Lung (tissue), 11 donors: ENCODE measurements at regions not wholly inside any gene's neighbourhood (a gene's known extent, or its start where the extent isn't known, plus 50 kb on each side); places are given as distances from the start of the nearest gene placed in this dataset.

Experiments
- ATAC-seq: fragments of 200-7000 bp; cut with Tn5 transposase; one replicate; pipeline ENCODE4 v1.9.1; 2020; ENCODE audit warnings: moderate number of reproducible peaks; ENCODE audit not compliant: insufficient read depth, low FRiP score
- DNase-seq, 3 donors: peaks; one replicate each; pipeline ENCODE4 v3.0.0-alpha.2; 2013 to 2017
- H3K27ac ChIP-seq, 2 donors: one replicate each; pipeline ENCODE4 v1.5.1; 2013; ENCODE audit warnings: mild to moderate bottlenecking in 2 of 2, moderate library complexity in 2 of 2, control low read depth in 1 of 2, inconsistent platforms in 1 of 2, low read depth in 1 of 2, low read length in 1 of 2
- H3K27me3 ChIP-seq, 3 donors: one replicate each; pipeline ENCODE4 v1.5.1; 2013; ENCODE audit warnings: low read length in 2 of 3; ENCODE audit not compliant: control insufficient read depth in 3 of 3, insufficient read depth in 3 of 3
- H3K36me3 ChIP-seq, 4 donors: one replicate each; pipeline ENCODE4 v1.5.1; 2013; ENCODE audit warnings: low read length in 4 of 4, mild to moderate bottlenecking in 1 of 4, moderate library complexity in 1 of 4; ENCODE audit not compliant: control insufficient read depth in 4 of 4, insufficient read depth in 4 of 4
- H3K4me1 ChIP-seq, 5 donors: one replicate each; pipeline ENCODE4 v1.5.1; 2013; ENCODE audit warnings: low read length in 5 of 5, mild to moderate bottlenecking in 2 of 5, moderate library complexity in 1 of 5; ENCODE audit not compliant: control insufficient read depth in 5 of 5, insufficient read depth in 5 of 5
- H3K4me3 ChIP-seq: one replicate; pipeline ENCODE4 v1.5.1; 2013; ENCODE audit warnings: mild to moderate bottlenecking, control low read depth, moderate library complexity
- H3K9ac ChIP-seq, 2 donors: one replicate each; pipeline ENCODE4 v1.5.1; 2013; ENCODE audit warnings: low read length in 2 of 2, control low read depth in 1 of 2; ENCODE audit not compliant: insufficient read depth in 1 of 2
- H3K9me3 ChIP-seq, 4 donors: one replicate each; pipeline ENCODE4 v1.5.1; 2013; ENCODE audit warnings: low read length in 3 of 4, mild to moderate bottlenecking in 1 of 4, moderate library complexity in 1 of 4; ENCODE audit not compliant: control insufficient read depth in 4 of 4, insufficient read depth in 3 of 4
- CTCF ChIP-seq: IDR thresholded peaks from 2 replicates; pipeline ENCODE4 v1.5.1; 2012; ENCODE audit warnings: mild to moderate bottlenecking; ENCODE audit errors: control extremely low read depth, extremely low read depth
- WGBS, 2 donors: extraction: QIAGEN DNeasy Blood & Tissue Kit; methylation state at CpG; one replicate each; pipeline ENCODE4 v1.1.7; 2013; 5-methylcytosine and 5-hydroxymethylcytosine counted together
- donor health status: control.
- donor health status: control.
- donor health status: Bipolar disorder and iron deficiency.
- donor health status: healthy.
- donor health status: DM: yes; HTN: yes; CAD: no.

- H3K36me3 ChIP-seq, result no peaks in the 10 kb centered on the region
- DNase-seq (no peak), ATAC-seq (no peak)
- H3K27ac ChIP-seq, result no peak overlapping the region
- peaks cover 0 to 8% (median 5%) of the 10 kb centered on the region in 4 donors for H3K9me3 ChIP-seq
- H3K4me3 ChIP-seq, result no peak overlapping the region
- H3K27me3 ChIP-seq, result no peaks in the 10 kb centered on the region
- no peak for TF ChIP-seq CTCF
- no peak overlapping the region for H3K9ac ChIP-seq
- no peaks in the 10 kb centered on the region for H3K4me1 ChIP-seq
These were observed 2850.4 kb upstream of the PCDH20 start for GRCh38 chr13:64266024-64266423.

DNA sequence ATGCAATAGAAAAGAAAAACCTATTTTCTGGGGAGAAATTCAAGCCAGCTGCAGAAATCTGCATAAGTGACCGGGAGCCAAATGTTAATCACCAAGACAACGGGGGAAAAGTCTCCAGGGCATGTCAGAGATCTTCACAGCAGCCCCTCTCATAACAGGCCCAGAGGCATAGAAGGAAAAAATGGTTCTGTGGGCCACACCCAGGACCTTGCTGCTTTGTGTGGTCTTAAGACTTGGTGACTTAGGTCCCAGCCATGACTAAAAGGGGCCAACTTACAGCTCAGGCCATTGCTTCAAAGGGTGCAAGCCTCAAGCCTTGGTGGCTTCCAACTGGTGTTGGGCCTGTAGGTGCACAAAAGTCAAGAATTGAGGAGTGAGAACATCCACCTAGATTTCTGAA, 2847.6 kb upstream of the PCDH20 start:
- ATAC-seq (no peak), DNase-seq (no peak)
- no peak for TF ChIP-seq CTCF

GRCh38 chr13:64256751-64257150, 2841.1 kb upstream of the PCDH20 start:
- H3K4me1 ChIP-seq, result no peaks in the 10 kb centered on the region
- H3K9me3 ChIP-seq, result no peaks in the 10 kb centered on the region
- ATAC-seq, result no peak
- no peaks in the 10 kb centered on the region for H3K27me3 ChIP-seq
- H3K27ac ChIP-seq, result no peak overlapping the region
- no peak overlapping the region for H3K4me3 ChIP-seq
- 51 to 58% methylated on average over 3 of the region's 3 CpGs for WGBS, 2 donors
- no peaks in the 10 kb centered on the region for H3K36me3 ChIP-seq
- no peak overlapping the region for H3K9ac ChIP-seq
- no peak for TF ChIP-seq CTCF
- DNase-seq, result no peak

More for the DNA sequence above, 2847.6 kb upstream of the PCDH20 start:
- no peaks in the 10 kb centered on the region for H3K36me3 ChIP-seq
- no peak overlapping the region for H3K27ac ChIP-seq
- WGBS, 2 donors, result 77 to 81% methylated on average over 2 of the region's 2 CpGs
- H3K9ac ChIP-seq, result no peak overlapping the region
- H3K27me3 ChIP-seq, result no peaks in the 10 kb centered on the region
- no peaks in the 10 kb centered on the region for H3K4me1 ChIP-seq
- peaks cover 0 to 8% (median 5%) of the 10 kb centered on the region in 4 donors for H3K9me3 ChIP-seq
- no peak overlapping the region for H3K4me3 ChIP-seq

GRCh38 chr13:64255988-64256387, 2840.3 kb upstream of the PCDH20 start:
- no peaks in the 10 kb centered on the region for H3K36me3 ChIP-seq
- H3K27ac ChIP-seq, result no peak overlapping the region
- H3K27me3 ChIP-seq, result no peaks in the 10 kb centered on the region
- TF ChIP-seq CTCF, result no peak
- no peak for ATAC-seq
- H3K9ac ChIP-seq, result no peak overlapping the region
- 78 to 88% methylated on average over 1 of the region's 1 CpG for WGBS, 2 donors
- no peak overlapping the region for H3K4me3 ChIP-seq
- H3K9me3 ChIP-seq, result peaks cover 0 to 4% (median 2%) of the 10 kb centered on the region in 4 donors
- H3K4me1 ChIP-seq, result no peaks in the 10 kb centered on the region
- DNase-seq, result no peak
